ENCODE measurements at regions not wholly inside any gene's neighbourhood (a gene's known extent, or its start where the extent isn't known, plus 50 kb on each side); places are given as distances from the start of the nearest gene placed in this dataset.
"Not testable (repeated sequence)": the region's sequence is repeated elsewhere in the genome, so short reads cannot be mapped to it uniquely, and the experiment has no call there.

- H3K36me3 Mint-ChIP-seq (ENCODE audit: insufficient read depth, unreplicated experiment); H3K27me3 Mint-ChIP-seq (ENCODE audit: insufficient read depth, unreplicated experiment); DNase-seq; H3K27me3 ChIP-seq (replicated peaks; ENCODE audit: control insufficient read depth, insufficient read depth, low read length); H3K4me1 ChIP-seq; H3K36me3 ChIP-seq (ENCODE audit: control insufficient read depth, insufficient read depth, low read length); H3K27ac Mint-ChIP-seq (ENCODE audit: unreplicated experiment); CTCF ChIA-PET; H3K4me1 Mint-ChIP-seq (ENCODE audit: low read depth, unreplicated experiment); H3K9me3 Mint-ChIP-seq (ENCODE audit: unreplicated experiment); POLR2A ChIA-PET; H3K9me3 ChIP-seq; intact Hi-C loops (cut with micrococcal nuclease; ENCODE audit: unreplicated experiment): not testable (repeated sequence)
- peak overlapping the region; percentile 80 for H3K4me3 Mint-ChIP-seq (ENCODE audit: unreplicated experiment)
- TSS peak; percentile 51 for BruUV-seq (replicated peaks)
- H3K4me3 ChIP-seq (ENCODE audit: low read depth, low read length) = peak overlapping the region; percentile 30
These were observed 2967.9 kb downstream of the RPIA start for GRCh38 chr2:91659189-91659916.

DNA sequence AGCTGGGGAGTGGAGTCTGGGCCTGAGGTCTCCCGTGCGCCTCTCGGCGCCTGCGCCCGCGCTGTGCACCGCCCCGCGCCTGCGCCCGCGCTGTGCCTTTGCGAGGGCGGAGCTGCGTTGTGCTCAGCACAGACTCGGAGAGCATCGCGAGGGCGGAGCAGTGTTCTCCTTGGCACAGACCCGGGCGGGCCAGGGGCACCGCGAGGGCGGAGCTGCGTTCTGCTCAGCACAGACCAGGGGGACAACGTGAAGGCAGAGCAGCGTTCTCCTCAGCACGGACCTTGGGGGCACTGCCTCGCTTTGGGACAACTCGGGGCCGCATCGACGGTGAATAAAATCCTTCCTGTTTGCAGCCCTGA is 2968.4 kb downstream of the RPIA start:
- H3K9me3 Mint-ChIP-seq (ENCODE audit: unreplicated experiment); BruUV-seq (replicated peaks); CTCF ChIA-PET; H3K4me1 ChIP-seq; H3K27me3 ChIP-seq (replicated peaks; ENCODE audit: control insufficient read depth, insufficient read depth, low read length); H3K27me3 Mint-ChIP-seq (ENCODE audit: insufficient read depth, unreplicated experiment); POLR2A ChIA-PET; H3K36me3 ChIP-seq (ENCODE audit: control insufficient read depth, insufficient read depth, low read length); H3K27ac Mint-ChIP-seq (ENCODE audit: unreplicated experiment); H3K9me3 ChIP-seq; H3K36me3 Mint-ChIP-seq (ENCODE audit: insufficient read depth, unreplicated experiment); H3K4me1 Mint-ChIP-seq (ENCODE audit: low read depth, unreplicated experiment); intact Hi-C loops (cut with micrococcal nuclease; ENCODE audit: unreplicated experiment): not testable (repeated sequence)
- H3K4me3 ChIP-seq (ENCODE audit: low read depth, low read length) = peak overlapping the region; percentile 39
- peak; percentile 39 to 42 for DNase-seq
- peak overlapping the region; percentile 80 for H3K4me3 Mint-ChIP-seq (ENCODE audit: unreplicated experiment)

GRCh38 chr2:91667341-91667740 is 2975.9 kb downstream of the RPIA start:
- H3K4me3 ChIP-seq (ENCODE audit: low read depth, low read length); H3K4me1 Mint-ChIP-seq (ENCODE audit: low read depth, unreplicated experiment); BruUV-seq (replicated peaks); H3K4me1 ChIP-seq; H3K36me3 Mint-ChIP-seq (ENCODE audit: insufficient read depth, unreplicated experiment); CTCF ChIA-PET; POLR2A ChIA-PET; H3K27ac Mint-ChIP-seq (ENCODE audit: unreplicated experiment); H3K9me3 Mint-ChIP-seq (ENCODE audit: unreplicated experiment); H3K27me3 ChIP-seq (replicated peaks; ENCODE audit: control insufficient read depth, insufficient read depth, low read length); H3K36me3 ChIP-seq (ENCODE audit: control insufficient read depth, insufficient read depth, low read length); DNase-seq; H3K4me3 Mint-ChIP-seq (ENCODE audit: unreplicated experiment); H3K9me3 ChIP-seq; H3K27me3 Mint-ChIP-seq (ENCODE audit: insufficient read depth, unreplicated experiment); intact Hi-C loops (cut with micrococcal nuclease; ENCODE audit: unreplicated experiment): not testable (repeated sequence)

GRCh38 chr2:91685541-91685940 is 2994.1 kb downstream of the RPIA start:
- H3K4me3 ChIP-seq (ENCODE audit: low read depth, low read length); intact Hi-C loops (cut with micrococcal nuclease; ENCODE audit: unreplicated experiment); H3K4me1 ChIP-seq; POLR2A ChIA-PET; H3K36me3 Mint-ChIP-seq (ENCODE audit: insufficient read depth, unreplicated experiment); H3K27me3 ChIP-seq (replicated peaks; ENCODE audit: control insufficient read depth, insufficient read depth, low read length); H3K27ac Mint-ChIP-seq (ENCODE audit: unreplicated experiment); H3K4me1 Mint-ChIP-seq (ENCODE audit: low read depth, unreplicated experiment); CTCF ChIA-PET; DNase-seq; H3K9me3 ChIP-seq; H3K9me3 Mint-ChIP-seq (ENCODE audit: unreplicated experiment); H3K36me3 ChIP-seq (ENCODE audit: control insufficient read depth, insufficient read depth, low read length); BruUV-seq (replicated peaks); H3K27me3 Mint-ChIP-seq (ENCODE audit: insufficient read depth, unreplicated experiment); H3K4me3 Mint-ChIP-seq (ENCODE audit: unreplicated experiment): not testable (repeated sequence)

DNA sequence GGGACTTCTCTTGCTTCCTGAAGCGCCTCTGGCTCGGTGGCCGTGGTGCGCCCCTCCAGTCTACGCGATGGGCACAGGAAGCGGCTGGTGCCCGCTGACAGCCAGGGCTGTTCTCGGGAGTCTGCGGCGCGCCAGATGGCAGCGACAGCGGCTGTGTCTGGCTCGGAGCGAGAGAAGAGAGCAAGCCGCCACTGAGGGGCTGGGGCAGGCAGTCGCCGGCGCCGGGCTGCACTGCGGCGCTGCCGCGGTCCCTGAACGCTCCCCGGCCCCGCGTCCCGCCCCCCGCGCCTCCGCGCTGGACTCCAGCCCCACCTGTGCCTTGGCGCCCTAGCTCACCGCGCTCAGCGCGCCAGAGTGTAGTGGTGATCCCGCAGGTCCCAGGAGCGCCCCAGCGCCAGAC is 2994.6 kb downstream of the RPIA start:
- H3K27ac Mint-ChIP-seq (ENCODE audit: unreplicated experiment); BruUV-seq (replicated peaks); CTCF ChIA-PET; intact Hi-C loops (cut with micrococcal nuclease; ENCODE audit: unreplicated experiment); H3K36me3 ChIP-seq (ENCODE audit: control insufficient read depth, insufficient read depth, low read length); H3K27me3 Mint-ChIP-seq (ENCODE audit: insufficient read depth, unreplicated experiment); H3K4me3 ChIP-seq (ENCODE audit: low read depth, low read length); H3K4me1 ChIP-seq; H3K9me3 ChIP-seq; POLR2A ChIA-PET; H3K27me3 ChIP-seq (replicated peaks; ENCODE audit: control insufficient read depth, insufficient read depth, low read length); DNase-seq; H3K4me3 Mint-ChIP-seq (ENCODE audit: unreplicated experiment); H3K36me3 Mint-ChIP-seq (ENCODE audit: insufficient read depth, unreplicated experiment); H3K4me1 Mint-ChIP-seq (ENCODE audit: low read depth, unreplicated experiment); H3K9me3 Mint-ChIP-seq (ENCODE audit: unreplicated experiment): not testable (repeated sequence)

Data from Caco-2 (cell line).